Amniotic epithelial cell (primary cell): ENCODE measurements at regions not wholly inside any gene's neighbourhood (a gene's known extent, or its start where the extent isn't known, plus 50 kb on each side); places are given as distances from the start of the nearest gene placed in this dataset.

ENCODE experiments used
- DNase-seq: peaks from one replicate; pipeline ENCODE4 v3.0.0-alpha.2; 2010; ENCODE audit warnings: low read depth

- no peak for DNase-seq
Measured at GRCh38 chr2:217655651-217656050, 347.1 kb downstream of the TNS1 start.

GRCh38 chr2:217654168-217654567 lies 348.6 kb downstream of the TNS1 start:
- DNase-seq: no peak

- peak; percentile 58 for DNase-seq
Measured at GRCh38 chr2:217652761-217653639, 349.8 kb downstream of the TNS1 start.

GRCh38 chr2:217650716-217651360 lies 352.0 kb downstream of the TNS1 start:
- peak; percentile 58 for DNase-seq

GRCh38 chr2:217650229-217650628 lies 352.6 kb downstream of the TNS1 start:
- DNase-seq: no peak

GRCh38 chr2:217647925-217648324 lies 354.9 kb downstream of the TNS1 start:
- DNase-seq: no peak

GRCh38 chr2:217647226-217647625 lies 355.6 kb downstream of the TNS1 start:
- DNase-seq: no peak

- no peak for DNase-seq
Measured at GRCh38 chr2:217645896-217646295, 356.9 kb downstream of the TNS1 start.

- DNase-seq: no peak
Measured at GRCh38 chr2:217643789-217644301, 358.9 kb downstream of the TNS1 start.

GRCh38 chr2:217642944-217643343 lies 359.9 kb downstream of the TNS1 start:
- no peak for DNase-seq

GRCh38 chr2:217641960-217642359 lies 360.8 kb downstream of the TNS1 start:
- peak; percentile 27 for DNase-seq

- no peak for DNase-seq
Measured at GRCh38 chr2:217639481-217639880, 363.3 kb downstream of the TNS1 start.

- no peak for DNase-seq
Measured at GRCh38 chr2:217638533-217638932, 364.3 kb downstream of the TNS1 start.

- DNase-seq: no peak
Measured at GRCh38 chr2:217638031-217638430, 364.8 kb downstream of the TNS1 start.

GRCh38 chr2:217636991-217637561 lies 365.7 kb downstream of the TNS1 start:
- no peak for DNase-seq

- no peak for DNase-seq
Measured at GRCh38 chr2:217636578-217636977, 366.2 kb downstream of the TNS1 start.

- DNase-seq: no peak
Measured at GRCh38 chr2:217634871-217635270, 367.9 kb downstream of the TNS1 start.

GRCh38 chr2:217632043-217632442 lies 370.8 kb downstream of the TNS1 start:
- no peak for DNase-seq

GRCh38 chr2:217631115-217631514 lies 371.7 kb downstream of the TNS1 start:
- no peak for DNase-seq

GRCh38 chr2:217629347-217629746 lies 373.4 kb downstream of the TNS1 start:
- no peak for DNase-seq

GRCh38 chr2:217628061-217628460 lies 374.7 kb downstream of the TNS1 start:
- DNase-seq: no peak

- no peak for DNase-seq
Measured at GRCh38 chr2:217626926-217627325, 375.9 kb downstream of the TNS1 start.
